SHP77 (cell line): ENCODE measurements at regions not wholly inside any gene's neighbourhood (a gene's known extent, or its start where the extent isn't known, plus 50 kb on each side); places are given as distances from the start of the nearest gene placed in this dataset.

Experiments
- DNase-seq, 2 experiments: peaks; one replicate each; lab custom pipeline; 2025; lab: John Stamatoyannopoulos, UW

- no peak for DNase-seq
These were observed 384.7 kb downstream of the PDCD6IP start for GRCh38 chr3:34183114-34183513.

- peak; percentile 9 to 16 for DNase-seq
These were observed 385.3 kb downstream of the PDCD6IP start for GRCh38 chr3:34183611-34184340.

- no peak for DNase-seq
These were observed 386.9 kb downstream of the PDCD6IP start for GRCh38 chr3:34185301-34185700.

- no peak for DNase-seq
These were observed 390.7 kb downstream of the PDCD6IP start for GRCh38 chr3:34189133-34189532.

- DNase-seq = no peak
These were observed 398.5 kb downstream of the PDCD6IP start for GRCh38 chr3:34196914-34197313.

- no peak for DNase-seq
These were observed 399.9 kb downstream of the PDCD6IP start for GRCh38 chr3:34198309-34198708.

- no peak for DNase-seq
These were observed 402.1 kb downstream of the PDCD6IP start for GRCh38 chr3:34200576-34200975.

- DNase-seq = no peak
These were observed 404.5 kb downstream of the PDCD6IP start for GRCh38 chr3:34202975-34203374.

GRCh38 chr3:34203386-34203785 is 405.0 kb downstream of the PDCD6IP start:
- no peak for DNase-seq

- no peak for DNase-seq
These were observed 408.6 kb downstream of the PDCD6IP start for GRCh38 chr3:34207002-34207401.

GRCh38 chr3:34207806-34208205 is 409.4 kb downstream of the PDCD6IP start:
- no peak for DNase-seq

- DNase-seq = no peak
These were observed 413.7 kb downstream of the PDCD6IP start for GRCh38 chr3:34212175-34212574.

- DNase-seq = no peak
These were observed 414.2 kb downstream of the PDCD6IP start for GRCh38 chr3:34212656-34213055.

GRCh38 chr3:34213478-34213877 is 415.0 kb downstream of the PDCD6IP start:
- peak in 1 of 2 experiments; percentile 9 for DNase-seq

- DNase-seq = no peak
These were observed 418.4 kb downstream of the PDCD6IP start for GRCh38 chr3:34216711-34217335.

GRCh38 chr3:34218706-34219385 is 420.4 kb downstream of the PDCD6IP start:
- DNase-seq = no peak

GRCh38 chr3:34219556-34219955 is 421.1 kb downstream of the PDCD6IP start:
- no peak for DNase-seq

GRCh38 chr3:34225821-34226366 is 427.5 kb downstream of the PDCD6IP start:
- DNase-seq = no peak

GRCh38 chr3:34229876-34230275 is 431.4 kb downstream of the PDCD6IP start:
- DNase-seq = peak; percentile 16 to 46

- DNase-seq = no peak
These were observed 436.7 kb downstream of the PDCD6IP start for GRCh38 chr3:34235096-34235495.

- DNase-seq = no peak
These were observed 439.5 kb downstream of the PDCD6IP start for GRCh38 chr3:34237946-34238345.

- no peak for DNase-seq
These were observed 440.0 kb downstream of the PDCD6IP start for GRCh38 chr3:34238407-34238806.

GRCh38 chr3:34239287-34239686 is 440.9 kb downstream of the PDCD6IP start:
- DNase-seq = no peak
